Testis (tissue), 2 donors: ENCODE measurements at regions not wholly inside any gene's neighbourhood (a gene's known extent, or its start where the extent isn't known, plus 50 kb on each side); places are given as distances from the start of the nearest gene placed in this dataset.

Experiments used
- CTCF ChIP-seq, 3 experiments: fragments of 450-650 bp in 2 of 3; fragments of 200-600 bp in 1 of 3; sonication (generic) in 1 of 3; IDR thresholded peaks; one replicate each; pipeline ENCODE4 v1.5.1; 2016 to 2019; ENCODE audit warnings: antibody characterized with exemption in 3 of 3, mild to moderate bottlenecking in 2 of 3, moderate library complexity in 1 of 3
- POLR2A ChIP-seq: fragments of 450-650 bp; IDR thresholded peaks from one replicate; pipeline ENCODE4 v1.6.1; 2017; ENCODE audit warnings: antibody characterized with exemption, mild to moderate bottlenecking, moderate library complexity

- TF ChIP-seq CTCF (IDR thresholded peaks at IDR 0.05) (no peak), POLR2A (no peak)
These were observed 685.2 kb downstream of the TBL1XR1 start for GRCh38 chr3:176512037-176512436.
